ENCODE measurements at regions not wholly inside any gene's neighbourhood (a gene's known extent, or its start where the extent isn't known, plus 50 kb on each side); places are given as distances from the start of the nearest gene placed in this dataset.

- TF ChIP-seq CTCF (conservative IDR thresholded peaks at IDR 0.05 in 1 of 2, IDR thresholded peaks at IDR 0.05 in 1 of 2; ENCODE audit: low read depth in 1 of 2, low read length in 2 of 2) (no peak), EZH2 (IDR thresholded peaks at IDR 0.05; ENCODE audit: low read length, missing control alignments) (no peak)
Measured at GRCh38 chr7:35448486-35448885, 194.6 kb upstream of the TBX20 start.
